Hematopoietic multipotent progenitor cell treated with erythropoietin and hydrocortisone succinate and interleukin-3 and kit ligand, for 6 days (in vitro differentiated cells): ENCODE measurements at regions not wholly inside any gene's neighbourhood (a gene's known extent, or its start where the extent isn't known, plus 50 kb on each side); places are given as distances from the start of the nearest gene placed in this dataset.

Experiments used
- DNase-seq: peaks from one replicate; pipeline ENCODE4 v3.0.0-alpha.2; 2015

DNA sequence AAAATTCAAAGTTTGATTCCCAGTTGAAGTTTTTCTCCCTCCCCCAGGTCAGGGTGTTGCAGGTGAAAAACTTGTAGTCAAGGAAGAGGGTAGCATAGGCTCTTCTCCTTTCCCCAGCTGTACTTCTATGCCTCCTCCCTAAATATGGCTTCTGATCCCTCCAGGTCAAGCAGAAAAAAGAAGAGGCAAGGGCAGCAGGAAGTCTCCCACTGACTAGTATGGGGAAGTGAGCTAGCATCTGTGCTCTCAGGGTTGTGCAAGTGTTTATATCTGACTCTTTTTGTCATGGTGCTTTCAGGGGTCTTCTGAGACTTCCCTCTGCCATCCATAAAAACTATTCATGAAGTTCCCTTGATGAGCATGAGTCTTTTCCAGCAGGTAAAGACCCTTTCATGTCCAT is 76.0 kb downstream of the ATPSCKMT start:
- peak; percentile 11 for DNase-seq

DNA sequence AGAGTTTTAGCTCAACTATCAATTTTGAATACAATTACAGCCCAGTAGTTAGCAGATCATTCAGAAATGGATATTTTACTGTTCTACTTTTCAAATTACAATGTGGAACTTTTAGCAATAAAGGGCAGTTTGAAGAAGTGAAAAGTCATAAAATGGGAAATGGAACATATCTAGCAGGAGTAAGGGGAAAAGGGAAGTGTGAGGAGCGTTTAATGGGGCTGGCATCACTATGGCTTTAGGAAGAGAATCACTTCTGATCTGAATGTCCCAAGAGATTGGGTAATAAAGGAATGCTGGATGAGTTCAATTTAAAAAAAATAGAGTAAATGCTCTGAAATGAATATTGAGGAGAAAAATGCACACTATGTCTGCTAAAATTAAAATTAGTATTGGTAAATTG is 77.4 kb downstream of the ATPSCKMT start:
- no peak for DNase-seq

DNA sequence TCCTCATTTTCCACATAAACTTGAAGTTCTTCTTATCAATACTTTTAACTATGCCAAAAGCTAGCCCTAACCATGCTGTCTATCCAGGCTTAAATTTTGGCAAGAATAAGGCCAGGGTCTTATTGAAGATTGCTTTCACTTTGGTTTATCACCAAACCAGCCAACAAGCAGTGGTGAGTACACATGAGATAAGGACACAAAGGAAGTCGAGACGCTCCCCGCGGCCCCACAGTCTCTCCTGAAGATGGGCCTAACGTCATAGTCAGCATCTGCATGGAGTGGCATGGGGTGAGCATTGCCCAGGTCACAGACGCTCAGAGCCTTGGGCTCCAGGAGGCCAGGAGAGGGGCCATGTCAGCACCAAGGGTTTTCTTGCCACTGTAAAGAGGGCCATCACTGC is 80.3 kb downstream of the ATPSCKMT start:
- DNase-seq: peak; percentile 40

DNA sequence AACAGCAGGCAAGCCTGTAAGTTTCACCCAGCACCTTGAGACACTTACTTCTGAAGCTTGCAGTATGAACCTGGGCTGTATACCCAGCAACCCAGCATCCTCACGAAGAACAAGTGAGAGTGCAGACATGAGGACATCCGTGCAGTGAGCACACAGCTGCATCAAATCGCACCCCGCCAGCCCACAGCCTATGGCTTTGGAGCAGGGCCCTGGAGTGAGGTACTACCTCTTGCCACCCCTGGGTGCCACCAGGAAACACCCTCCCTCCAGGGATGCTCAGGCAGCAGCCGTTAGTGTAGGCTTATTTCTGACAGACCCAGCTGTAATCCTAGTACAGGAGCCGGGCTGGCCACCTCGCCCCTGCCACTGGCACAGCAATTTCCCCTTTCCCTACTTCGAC is 81.4 kb downstream of the ATPSCKMT start:
- no peak for DNase-seq

DNA sequence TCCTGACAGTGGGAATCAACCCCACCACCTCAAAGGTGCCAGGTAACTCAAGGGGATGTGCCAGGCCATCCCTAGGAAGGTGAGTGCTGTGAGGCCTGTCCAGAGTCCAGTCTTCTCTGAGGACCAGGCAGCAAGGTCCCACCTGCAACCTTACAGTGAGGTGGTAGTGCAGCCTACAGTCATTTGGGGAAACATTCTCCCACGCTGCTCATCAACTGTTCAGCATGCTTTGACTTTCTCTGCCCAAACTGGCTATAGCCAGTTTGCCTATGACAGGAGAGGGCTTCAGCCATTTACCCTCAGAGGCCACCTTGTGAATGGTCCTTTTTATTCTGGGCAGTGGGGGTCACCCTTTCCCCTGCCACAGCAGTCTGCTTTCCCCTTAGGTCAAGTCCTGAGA is 81.9 kb downstream of the ATPSCKMT start:
- DNase-seq: no peak

DNA sequence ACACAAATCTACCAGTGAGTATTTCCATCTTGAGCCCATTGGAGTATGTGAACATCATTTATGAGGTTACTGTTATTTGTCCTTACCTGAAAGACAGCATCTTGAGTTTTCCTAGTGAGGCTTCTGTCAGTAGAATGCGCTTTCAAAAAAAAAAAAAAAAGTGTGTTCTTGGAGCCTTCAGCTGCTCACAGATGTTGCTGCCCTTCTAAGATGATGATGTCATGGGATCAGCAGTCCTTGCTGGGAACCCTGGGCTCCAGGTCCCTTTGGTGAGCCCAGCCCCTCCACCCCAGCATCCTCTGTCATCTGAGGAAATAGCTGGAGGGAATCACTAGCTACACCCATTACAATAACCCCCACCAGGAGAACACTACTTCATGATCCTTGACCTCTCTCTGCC is 83.3 kb downstream of the ATPSCKMT start:
- DNase-seq: no peak

DNA sequence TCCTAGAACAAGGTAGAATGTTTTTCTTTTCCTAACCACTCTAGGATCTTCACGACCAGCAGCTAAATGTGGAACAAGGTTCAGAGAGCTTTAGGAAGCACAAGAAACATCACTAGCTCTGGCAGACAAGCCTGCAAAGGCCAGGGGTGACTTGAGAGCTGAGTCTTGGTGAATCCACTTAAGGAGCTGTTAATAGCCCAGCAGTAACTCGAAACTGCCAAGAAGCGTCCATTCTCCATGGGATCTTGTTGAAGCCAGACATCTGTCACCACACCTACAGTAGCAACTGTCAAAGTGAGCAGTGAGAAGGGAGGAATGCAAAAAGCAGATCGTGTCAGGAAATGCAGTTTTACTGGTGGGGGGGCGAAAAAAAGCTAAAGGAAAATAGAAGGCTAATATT is 87.2 kb downstream of the ATPSCKMT start:
- DNase-seq: no peak

DNA sequence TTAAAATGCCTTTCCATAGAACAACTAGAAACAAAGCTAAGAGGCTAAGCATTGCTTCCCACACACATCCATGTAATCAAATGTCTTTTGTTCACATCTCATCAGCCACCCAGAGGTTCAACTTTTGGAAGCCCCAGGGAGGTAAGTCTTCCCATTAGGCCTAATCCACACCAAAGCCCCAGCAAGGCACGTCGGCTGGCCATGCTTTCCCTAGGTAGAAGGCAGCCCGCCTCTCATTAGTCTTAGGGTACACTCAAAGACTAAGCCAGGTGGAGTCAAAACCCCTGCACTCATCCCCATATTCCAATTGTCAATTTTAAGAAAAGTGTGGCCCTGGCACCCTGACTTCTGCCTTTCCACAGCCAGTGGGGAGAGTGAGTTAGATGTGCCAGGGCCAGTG is 87.9 kb downstream of the ATPSCKMT start:
- DNase-seq: no peak

DNA sequence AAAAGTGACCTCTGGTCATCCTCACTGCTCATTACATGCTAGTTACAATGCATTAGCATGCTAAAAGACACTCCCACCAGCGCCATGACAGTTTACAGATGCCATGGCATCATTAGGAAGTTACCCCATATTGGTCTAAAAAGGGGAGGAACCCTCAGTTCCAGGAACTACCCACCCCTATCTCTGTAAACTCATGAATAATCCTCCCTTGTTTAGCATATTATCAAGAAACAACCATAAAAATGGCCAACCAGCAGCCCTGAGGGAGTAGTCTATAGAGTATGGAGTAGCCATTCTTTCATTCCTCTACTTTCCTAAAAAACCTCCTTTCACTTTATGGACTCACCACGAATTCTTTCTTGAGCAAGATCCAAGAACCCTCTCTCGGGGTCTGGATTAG is 89.4 kb downstream of the ATPSCKMT start:
- no peak for DNase-seq

DNA sequence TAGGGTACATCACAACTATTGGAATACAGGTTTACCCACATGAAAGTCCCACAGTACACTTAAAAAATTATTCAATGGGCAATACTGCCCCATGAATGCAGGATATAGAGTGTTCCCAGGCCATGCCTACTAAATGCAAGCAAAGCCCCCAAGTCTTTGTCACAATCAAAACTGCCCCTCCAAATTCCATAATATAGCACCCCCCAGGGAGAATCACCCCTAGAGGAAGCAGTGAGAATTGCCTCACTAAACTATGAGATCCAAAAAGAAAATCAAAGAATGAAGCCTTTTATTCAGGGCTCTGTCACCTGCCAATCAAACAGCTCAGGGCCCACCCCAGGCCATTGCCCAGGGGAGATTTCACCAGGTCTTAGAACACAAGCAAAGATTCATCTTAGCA is 90.8 kb downstream of the ATPSCKMT start:
- no peak for DNase-seq

DNA sequence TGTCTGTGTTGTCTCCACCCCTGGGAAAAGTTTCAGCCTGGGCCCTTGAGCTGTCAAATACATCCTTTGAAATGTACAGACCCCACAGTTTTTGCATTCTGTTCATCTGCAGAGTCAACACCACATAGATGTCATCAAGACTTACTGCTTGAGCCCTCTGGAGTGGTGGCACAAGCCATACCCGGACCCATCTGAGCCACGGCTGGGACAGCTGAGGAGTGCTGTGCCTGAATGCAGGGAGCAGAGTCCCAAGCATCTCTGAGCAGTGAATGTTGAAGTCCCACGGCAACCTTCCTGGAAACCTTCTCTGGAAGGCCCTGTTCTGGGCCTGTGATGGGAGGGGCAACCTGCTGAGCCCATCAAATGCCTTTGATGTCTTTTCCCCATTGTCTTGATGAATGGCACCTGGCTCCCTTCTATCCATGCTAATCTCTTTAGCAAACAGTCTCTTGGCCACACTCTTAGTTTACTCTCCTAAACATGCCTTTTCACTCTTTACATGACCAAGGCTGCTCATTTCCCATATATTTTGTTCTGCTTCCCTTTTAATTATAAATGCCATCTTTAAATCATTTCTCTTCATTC is 92.5 kb downstream of the ATPSCKMT start:
- DNase-seq: no peak

DNA sequence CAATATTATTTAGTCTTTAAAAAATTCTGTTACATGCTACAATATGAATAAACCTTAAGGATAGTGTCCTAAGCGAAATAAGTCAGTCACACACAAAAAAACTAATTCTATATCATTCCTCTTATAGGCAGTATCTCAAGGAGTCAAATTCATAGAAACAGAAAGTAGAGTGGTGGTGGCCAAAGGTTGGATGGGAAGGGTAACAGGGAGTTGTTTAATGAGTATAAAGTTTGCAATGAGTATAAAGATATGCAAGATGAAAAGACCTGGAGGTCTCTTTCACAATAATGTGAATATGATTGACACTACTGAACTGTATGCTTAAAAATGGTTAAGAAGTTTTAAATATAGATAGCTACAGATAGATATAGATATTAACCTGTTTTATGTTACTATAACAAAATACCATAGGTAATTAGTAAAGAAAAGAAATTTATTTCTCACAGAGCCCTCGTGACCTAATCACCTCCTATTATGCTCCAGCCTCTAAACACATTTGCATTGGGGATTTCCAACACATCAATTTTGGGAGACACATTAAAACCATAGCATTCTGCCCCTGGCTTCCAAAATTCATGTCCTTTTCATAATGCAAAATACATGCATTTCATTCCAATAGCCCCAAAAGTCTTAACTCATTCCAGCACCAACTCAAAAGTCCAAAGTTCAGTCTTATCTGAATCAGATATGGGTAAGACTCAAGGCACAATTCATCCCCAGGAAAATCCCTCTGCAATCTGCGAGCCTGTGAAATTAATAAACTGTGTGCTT is 93.6 kb downstream of the ATPSCKMT start:
- no peak for DNase-seq

DNA sequence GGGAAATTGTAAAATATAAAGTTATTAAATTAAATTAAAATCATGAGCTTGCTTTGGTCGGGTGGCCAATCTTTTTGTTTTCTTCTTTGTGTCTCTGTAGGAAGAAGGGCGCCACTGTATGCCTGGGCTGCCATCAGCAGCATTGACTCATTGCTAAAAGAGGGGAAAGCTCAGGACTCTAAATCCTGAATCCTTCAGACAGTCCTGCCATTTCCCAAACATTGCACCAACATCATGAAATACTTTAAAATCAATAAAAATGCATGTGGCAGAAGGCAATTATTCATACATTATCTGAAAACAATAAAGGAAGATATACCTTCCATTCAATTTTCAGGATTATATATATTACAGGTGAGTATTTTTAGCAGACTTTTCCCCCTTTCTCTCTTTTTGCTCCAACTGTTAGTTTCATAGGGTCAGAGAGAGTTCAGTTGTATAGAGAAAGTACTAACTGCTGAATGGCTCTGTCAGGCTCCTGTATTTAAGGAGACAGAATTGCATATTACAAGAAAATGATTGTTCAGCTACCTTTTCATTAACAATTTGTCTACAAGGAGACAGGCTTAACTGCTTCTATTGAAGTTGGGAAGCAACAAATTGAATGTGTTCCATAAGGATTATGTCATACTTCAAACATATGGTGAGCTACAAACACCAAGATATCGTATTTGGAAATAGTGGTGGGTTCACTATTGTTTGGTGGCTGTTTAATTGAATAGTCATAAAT is 95.7 kb downstream of the ATPSCKMT start:
- DNase-seq: no peak

DNA sequence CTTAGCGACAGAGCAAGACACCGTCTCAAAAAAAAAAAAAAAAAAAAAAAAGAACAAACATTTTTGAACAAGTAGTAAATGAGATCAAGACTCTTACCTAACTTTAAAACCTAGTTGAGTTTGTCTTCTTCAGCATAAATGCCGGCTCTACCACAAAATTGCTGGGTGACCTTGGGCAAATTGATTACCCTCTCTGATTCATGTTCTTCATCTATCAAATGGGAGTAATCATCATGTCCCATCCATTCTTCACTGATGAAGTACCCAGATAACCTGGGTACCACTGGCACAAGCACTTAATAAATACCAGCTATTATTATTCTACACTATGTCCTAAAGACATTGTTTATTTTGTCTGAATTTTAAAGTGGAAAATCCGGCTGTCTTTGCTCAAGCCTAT is 96.3 kb downstream of the ATPSCKMT start:
- no peak for DNase-seq

DNA sequence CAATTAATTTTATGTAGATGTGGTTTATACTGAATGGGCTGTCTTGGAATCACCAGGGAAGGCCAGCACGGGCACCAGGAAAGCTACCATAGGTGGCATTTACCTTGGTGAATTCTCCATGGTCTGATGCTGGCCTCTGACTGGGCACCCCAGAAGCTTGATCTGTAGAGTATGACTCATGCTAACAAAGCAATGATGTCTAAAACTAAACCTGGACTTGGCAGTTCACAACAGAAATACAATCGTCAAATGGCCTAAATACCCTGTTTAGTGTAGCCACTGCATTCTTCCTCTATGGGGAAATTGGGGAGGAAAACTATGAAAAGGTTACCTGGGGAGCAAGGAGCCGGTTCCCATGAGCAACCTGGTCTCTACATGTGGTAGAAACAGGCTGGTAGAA is 98.0 kb downstream of the ATPSCKMT start:
- DNase-seq: no peak

DNA sequence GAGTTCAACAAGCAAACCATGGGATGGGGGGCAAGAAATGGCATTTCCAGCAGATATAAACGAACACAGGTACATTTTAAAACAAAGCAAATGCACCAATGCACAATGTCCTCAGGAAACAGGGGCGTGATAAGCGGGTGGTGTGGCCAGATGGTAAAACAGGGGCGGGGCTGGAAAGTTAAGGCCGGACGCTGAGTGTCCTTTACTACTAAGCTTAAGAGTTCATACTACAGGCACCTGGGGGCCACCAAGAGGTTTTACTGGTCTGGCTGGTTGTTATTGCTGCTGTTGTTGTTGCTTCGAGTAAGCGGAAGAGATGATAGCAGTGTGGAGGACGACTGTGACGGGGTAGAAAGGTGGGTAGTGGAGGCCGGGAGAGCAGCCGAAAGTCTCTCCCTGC is 99.8 kb downstream of the ATPSCKMT start:
- no peak for DNase-seq

DNA sequence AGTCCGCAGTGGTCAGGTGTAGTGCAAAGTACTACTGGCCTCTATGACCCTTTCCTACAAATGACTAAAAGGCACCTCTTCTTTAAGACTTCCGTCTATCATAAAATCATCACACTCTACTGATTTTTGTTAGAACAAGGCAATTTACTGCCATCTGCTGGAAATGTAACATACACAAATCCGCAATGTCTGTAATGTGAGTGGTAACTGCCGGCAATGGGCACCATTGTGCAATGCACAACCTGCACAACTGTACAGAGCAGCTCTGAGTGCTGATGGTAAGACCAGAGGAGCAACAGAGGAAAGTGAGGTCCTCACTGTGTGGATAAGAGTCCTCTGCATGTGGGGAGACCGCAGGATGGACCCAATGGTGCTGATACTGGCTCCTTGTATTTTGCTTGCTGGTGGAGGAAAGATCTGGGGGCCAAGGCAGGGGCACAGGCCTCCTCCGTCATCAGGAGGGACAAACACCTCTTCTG is 103.7 kb downstream of the ATPSCKMT start:
- DNase-seq: peak; percentile 44

DNA sequence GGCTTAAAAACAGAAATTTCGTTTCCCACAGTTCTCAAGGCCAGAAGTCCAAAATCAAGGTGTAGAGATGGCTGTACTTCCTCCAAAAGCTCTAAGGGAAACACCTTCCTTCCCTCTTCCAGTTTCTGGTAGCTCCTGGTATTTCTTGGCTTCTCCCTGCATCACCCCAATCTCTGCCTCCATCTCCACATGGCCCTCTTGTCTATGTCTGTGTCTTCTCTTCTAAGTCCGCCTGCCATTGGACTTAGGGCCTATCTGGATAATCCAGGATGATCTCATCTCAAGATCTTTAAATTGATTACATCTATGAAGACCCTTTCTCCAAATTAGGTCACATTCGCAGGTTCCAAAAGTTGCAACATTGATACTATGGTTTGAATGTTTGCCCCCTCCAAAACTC is 105.6 kb downstream of the ATPSCKMT start:
- no peak for DNase-seq

DNA sequence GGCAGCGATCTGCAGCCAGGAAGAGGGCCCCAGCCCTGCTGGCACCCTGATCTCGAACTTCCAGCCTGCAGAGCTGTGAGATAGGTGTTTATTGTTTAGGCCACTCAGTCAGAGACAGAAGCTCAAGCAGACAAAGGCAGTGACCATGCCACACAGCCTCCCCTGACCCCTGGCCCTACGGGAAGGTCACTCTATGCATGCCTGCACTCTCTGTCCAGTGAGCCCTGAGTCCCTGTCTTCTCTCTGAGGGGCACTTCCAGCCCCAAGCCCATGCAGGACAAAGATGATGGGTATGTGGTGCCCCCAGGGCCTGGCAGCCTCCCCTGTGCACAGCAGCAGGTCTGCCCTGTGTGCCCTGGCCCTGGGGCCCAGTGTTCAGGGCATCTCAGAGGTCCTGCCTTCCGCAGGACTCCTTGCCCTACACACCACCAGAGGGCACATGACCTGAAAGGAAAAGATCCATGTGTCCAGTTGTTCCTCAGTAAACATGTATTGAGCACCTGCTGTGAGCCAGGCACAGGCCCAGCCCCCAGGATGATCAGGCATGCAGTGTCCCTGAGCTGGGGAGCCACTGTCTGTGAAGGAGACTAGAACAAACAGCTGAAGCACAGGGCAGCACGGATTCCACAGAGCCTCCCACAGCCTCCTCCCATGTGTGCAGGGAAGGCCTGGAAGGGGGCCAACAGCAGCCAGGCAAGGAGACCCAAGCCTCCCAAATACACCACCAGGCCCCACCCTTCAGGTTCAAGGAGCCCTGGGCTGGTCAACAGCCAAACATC is 109.3 kb downstream of the ATPSCKMT start:
- DNase-seq: peak; percentile 19

DNA sequence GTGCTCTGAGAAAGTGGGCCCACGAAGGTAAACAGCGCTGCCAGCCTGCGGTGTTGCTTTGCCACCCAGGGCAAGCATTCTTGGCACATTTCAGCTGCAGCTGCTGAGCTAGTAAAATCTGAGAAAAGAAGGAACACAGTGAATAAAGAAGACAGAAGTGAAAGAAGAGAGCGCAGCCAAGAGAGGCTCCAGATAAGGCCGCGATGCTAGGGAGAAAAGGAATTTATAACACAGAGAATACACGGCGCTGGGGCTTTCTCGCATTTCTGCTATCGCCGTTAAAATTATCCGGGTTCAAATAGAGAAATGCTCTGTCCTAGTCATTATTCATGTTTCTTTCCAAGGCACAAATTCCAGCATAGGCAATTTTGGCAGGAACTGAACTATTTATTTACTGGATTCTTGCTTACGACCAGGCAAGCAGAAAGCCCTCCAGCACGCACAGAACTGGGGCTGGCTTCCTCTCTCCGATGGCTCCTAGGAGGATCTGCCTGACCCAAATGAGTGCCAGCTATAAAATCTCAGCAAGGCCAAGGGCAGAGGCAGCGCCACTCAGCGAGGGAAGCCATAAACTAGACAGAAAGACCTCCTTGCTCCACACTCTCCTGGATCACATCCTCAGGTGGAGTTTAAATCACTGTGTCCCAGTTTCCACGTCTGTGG is 111.2 kb downstream of the ATPSCKMT start:
- DNase-seq: no peak

DNA sequence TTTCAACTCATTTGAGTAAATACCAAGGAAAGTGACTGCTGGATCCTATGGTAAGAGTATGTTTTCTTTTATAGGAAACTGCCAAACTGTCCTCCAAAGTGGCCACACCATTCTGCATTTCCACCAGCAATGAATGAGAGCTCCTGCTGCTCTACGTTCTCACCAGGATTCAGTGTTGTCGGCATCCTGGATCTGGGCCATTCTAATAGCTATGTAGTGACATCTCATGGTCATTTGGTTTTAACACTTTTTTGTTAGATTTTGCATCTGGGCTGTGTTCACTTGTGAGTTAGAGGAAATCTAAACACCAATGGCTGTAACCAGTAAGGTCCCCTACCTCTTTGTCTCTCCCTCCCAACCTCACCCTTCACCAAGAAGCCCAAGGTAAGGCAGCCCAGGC is 115.9 kb downstream of the ATPSCKMT start:
- no peak for DNase-seq

DNA sequence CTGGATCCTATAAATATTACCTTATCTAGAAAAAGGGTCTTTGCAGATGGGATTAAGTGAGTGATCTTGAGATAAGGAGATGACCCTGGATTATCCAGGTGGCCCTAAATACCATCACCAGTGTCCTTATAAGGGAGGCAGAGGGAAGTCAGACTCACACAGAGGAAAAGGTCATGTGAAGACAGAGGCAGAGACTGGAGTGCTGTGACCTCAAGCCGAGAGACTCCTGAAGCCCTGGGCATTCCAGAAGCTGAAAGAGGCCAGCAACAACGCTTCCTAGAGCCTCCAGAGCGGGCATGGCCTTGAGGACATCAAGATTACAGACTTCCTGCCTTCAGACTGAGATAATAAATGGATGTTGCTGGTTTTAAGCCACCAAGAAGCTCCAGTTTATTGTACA is 118.8 kb downstream of the ATPSCKMT start:
- DNase-seq: no peak

DNA sequence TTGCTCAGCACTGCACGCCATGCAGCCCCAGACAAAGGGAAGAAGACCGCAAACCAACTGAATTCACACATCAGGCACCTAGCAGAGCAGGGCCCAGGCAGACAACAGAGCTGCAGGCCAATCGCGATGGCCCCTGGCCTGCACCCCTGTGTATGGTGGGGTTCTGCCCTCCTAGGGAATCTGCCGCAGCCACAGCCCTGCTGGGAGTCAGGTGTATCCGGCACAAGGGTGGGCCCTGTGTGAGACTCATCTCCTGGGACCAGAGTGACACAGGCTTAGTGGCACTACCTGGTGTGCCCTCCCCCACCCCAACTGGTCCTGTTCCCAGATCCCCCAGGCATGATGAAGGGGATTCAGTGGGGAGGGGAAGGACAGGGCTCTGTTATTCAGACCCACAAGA is 122.8 kb downstream of the ATPSCKMT start:
- no peak for DNase-seq
